ENCODE measurements at regions not wholly inside any gene's neighbourhood (a gene's known extent, or its start where the extent isn't known, plus 50 kb on each side); places are given as distances from the start of the nearest gene placed in this dataset.

- no peaks in the 10 kb centered on the region for H3K36me3 ChIP-seq
- WGBS, 2 donors, result 56 to 69% methylated on average over 2 of the region's 2 CpGs
- H3K4me1 ChIP-seq, result no peaks in the 10 kb centered on the region
- no peak for ATAC-seq
- no peak for DNase-seq
- no peaks in the 10 kb centered on the region for H3K9me3 ChIP-seq
- intact Hi-C loops (cut with DNase I), result no loop called here
- no peak for FAIRE-seq
- no peak overlapping the region for H3K4me3 ChIP-seq
- no peak overlapping the region for H3K27ac ChIP-seq
- H3K27me3 ChIP-seq, result no peaks in the 10 kb centered on the region
- no peak for TF ChIP-seq CTCF (IDR thresholded peaks at IDR 0.05)
These were observed 531.2 kb downstream of the HTR7 start for GRCh38 chr10:90326498-90327267.

GRCh38 chr10:90327611-90328010 is 530.2 kb downstream of the HTR7 start:
- FAIRE-seq (no peak), DNase-seq (no peak), ATAC-seq (no peak)
- no peaks in the 10 kb centered on the region for H3K27me3 ChIP-seq
- H3K4me1 ChIP-seq, result no peaks in the 10 kb centered on the region
- H3K9me3 ChIP-seq, result no peaks in the 10 kb centered on the region
- no peak overlapping the region for H3K27ac ChIP-seq
- no peaks in the 10 kb centered on the region for H3K36me3 ChIP-seq
- H3K4me3 ChIP-seq, result no peak overlapping the region
- intact Hi-C loops (cut with DNase I), result no loop called here
- TF ChIP-seq CTCF (IDR thresholded peaks at IDR 0.05), result no peak
- 39 to 75% methylated on average over 4 of the region's 4 CpGs for WGBS, 2 donors

- FAIRE-seq (no peak), ATAC-seq (no peak), DNase-seq (no peak)
- H3K27me3 ChIP-seq, result no peaks in the 10 kb centered on the region
- no peaks in the 10 kb centered on the region for H3K4me1 ChIP-seq
- H3K27ac ChIP-seq, result no peak overlapping the region
- intact Hi-C loops (cut with DNase I), result no loop called here
- H3K9me3 ChIP-seq, result no peaks in the 10 kb centered on the region
- 42 to 45% methylated on average over 1 of the region's 1 CpG for WGBS, 2 donors
- no peaks in the 10 kb centered on the region for H3K36me3 ChIP-seq
- TF ChIP-seq CTCF (IDR thresholded peaks at IDR 0.05), result no peak
- H3K4me3 ChIP-seq, result no peak overlapping the region
These were observed 529.4 kb downstream of the HTR7 start for GRCh38 chr10:90328459-90328858.

- no peaks in the 10 kb centered on the region for H3K27me3 ChIP-seq
- intact Hi-C loops (cut with DNase I), result no loop called here
- TF ChIP-seq CTCF (IDR thresholded peaks at IDR 0.05), result no peak
- H3K4me3 ChIP-seq, result no peak overlapping the region
- FAIRE-seq, result no peak
- H3K36me3 ChIP-seq, result no peaks in the 10 kb centered on the region
- DNase-seq, result no peak
- H3K27ac ChIP-seq, result no peak overlapping the region
- no peak for ATAC-seq
- no peaks in the 10 kb centered on the region for H3K9me3 ChIP-seq
- 79% methylated on average over 1 of the region's 1 CpG for WGBS, 2 donors
- H3K4me1 ChIP-seq, result no peaks in the 10 kb centered on the region
These were observed 528.9 kb downstream of the HTR7 start for GRCh38 chr10:90328896-90329295.

- WGBS, 2 donors, result 18 to 33% methylated on average over 1 of the region's 1 CpG
- no peaks in the 10 kb centered on the region for H3K4me1 ChIP-seq
- no peak overlapping the region for H3K27ac ChIP-seq
- H3K4me3 ChIP-seq, result no peak overlapping the region
- H3K36me3 ChIP-seq, result no peaks in the 10 kb centered on the region
- H3K9me3 ChIP-seq, result no peaks in the 10 kb centered on the region
- no peak for ATAC-seq
- intact Hi-C loops (cut with DNase I), result no loop called here
- DNase-seq, result no peak
- no peaks in the 10 kb centered on the region for H3K27me3 ChIP-seq
- FAIRE-seq, result no peak
- no peak for TF ChIP-seq CTCF (IDR thresholded peaks at IDR 0.05)
These were observed 520.5 kb downstream of the HTR7 start for GRCh38 chr10:90337316-90337715.
